NCI-H2171 treated with DMSO at 0.1 percent for 48 hours (cell line): ENCODE measurements at regions not wholly inside any gene's neighbourhood (a gene's known extent, or its start where the extent isn't known, plus 50 kb on each side); places are given as distances from the start of the nearest gene placed in this dataset.

ENCODE experiments used
- DNase-seq: peaks from one replicate; lab custom pipeline; 2025; lab: John Stamatoyannopoulos, UW

- DNase-seq = no peak
These were observed 84.8 kb upstream of the PAQR3 start for GRCh38 chr4:79023799-79024770.

GRCh38 chr4:79022529-79022928 is 83.3 kb upstream of the PAQR3 start:
- peak; percentile 32 for DNase-seq

- no peak for DNase-seq
These were observed 78.2 kb upstream of the PAQR3 start for GRCh38 chr4:79017481-79017880.

GRCh38 chr4:79016878-79017277 is 77.6 kb upstream of the PAQR3 start:
- no peak for DNase-seq

GRCh38 chr4:79015411-79015810 is 76.2 kb upstream of the PAQR3 start:
- peak; percentile 86 for DNase-seq

GRCh38 chr4:79014230-79014629 is 75.0 kb upstream of the PAQR3 start:
- DNase-seq = no peak

- no peak for DNase-seq
These were observed 74.5 kb upstream of the PAQR3 start for GRCh38 chr4:79013756-79014155.

GRCh38 chr4:78990938-78991810 is 51.9 kb upstream of the PAQR3 start:
- DNase-seq = no peak

- DNase-seq = no peak
These were observed 50.5 kb upstream of the PAQR3 start for GRCh38 chr4:78989697-78990270.
